IMR-90 (cell line): ENCODE measurements at regions not wholly inside any gene's neighbourhood (a gene's known extent, or its start where the extent isn't known, plus 50 kb on each side); places are given as distances from the start of the nearest gene placed in this dataset.

ENCODE experiments used
- ATAC-seq: fragments of 200-7000 bp; cut with Tn5 transposase; 2 replicates; pipeline ENCODE4 v1.9.1; 2020; ENCODE audit warnings: low read depth, mild to moderate bottlenecking, moderate library complexity
- BruUV-seq: library from RNA; stranded (reverse); fragments of 400-500 nt; replicated peaks from 2 replicates; lab custom pipeline; 2021; lab: Mats Ljungman, UMichigan
- CTCF ChIA-PET: fragments of 300-600 bp; formaldehyde crosslinking; extraction: SDS; loops from one replicate; lab custom pipeline; 2021; ENCODE audit warnings: antibody characterized with exemption; lab: Yijun Ruan, JAX
- POLR2A ChIA-PET: fragments of 300-600 bp; sonication (Branson Sonifier 250); formaldehyde crosslinking; loops from one replicate; lab custom pipeline; 2022; ENCODE audit warnings: antibody characterized with exemption; ENCODE audit not compliant: unreplicated experiment; lab: Charles Lee
- DNase-seq: peaks from one replicate; pipeline ENCODE4 v3.0.0; 2013
- H2AFZ ChIP-seq: replicated peaks from 2 replicates; pipeline ENCODE3; 2013; ENCODE audit warnings: low read length, mild to moderate bottlenecking; ENCODE audit not compliant: poor library complexity
- H2AK5ac ChIP-seq: 2 replicates; pipeline ENCODE4 v1.6.1; 2013; ENCODE audit warnings: low read depth, low read length, inconsistent platforms
- H2AK9ac ChIP-seq: replicated peaks from 2 replicates; pipeline ENCODE3; 2013; ENCODE audit warnings: mild to moderate bottlenecking, low read depth, low read length, moderate library complexity; ENCODE audit not compliant: poor library complexity
- H2BK120ac ChIP-seq: 2 replicates; pipeline ENCODE4 v1.6.1; 2013; ENCODE audit warnings: low read depth, low read length, inconsistent platforms
- H2BK15ac ChIP-seq: 3 replicates; pipeline ENCODE4 v1.6.1; 2013; ENCODE audit warnings: low read depth, low read length, inconsistent platforms
- H2BK20ac ChIP-seq: 2 replicates; pipeline ENCODE4 v1.6.1; 2013; ENCODE audit warnings: low read depth, mild to moderate bottlenecking, inconsistent platforms, low read length, moderate library complexity
- H2BK5ac ChIP-seq: 2 replicates; pipeline ENCODE4 v1.6.1; 2013; ENCODE audit warnings: mild to moderate bottlenecking, low read depth, low read length, inconsistent platforms; ENCODE audit not compliant: poor library complexity, severe bottlenecking
- H3K14ac ChIP-seq: replicated peaks from 2 replicates; pipeline ENCODE4 v1.6.1; 2013; ENCODE audit warnings: low read depth, low read length, inconsistent platforms
- H3K18ac ChIP-seq: 2 replicates; pipeline ENCODE4 v1.6.1; 2013; ENCODE audit warnings: low read depth, low read length, control low read depth
- H3K23ac ChIP-seq: 2 replicates; pipeline ENCODE4 v1.6.1; 2013; ENCODE audit warnings: low read depth, low read length, inconsistent platforms
- H3K27ac ChIP-seq: 2 replicates; pipeline ENCODE4 v1.5.1; 2013; ENCODE audit warnings: mild to moderate bottlenecking, control low read depth, low read length; ENCODE audit not compliant: insufficient read depth
- H3K27me3 ChIP-seq: 2 replicates; pipeline ENCODE4 v1.6.1; 2013; ENCODE audit warnings: low read length; ENCODE audit not compliant: control insufficient read depth, insufficient read depth
- H3K36me3 ChIP-seq: 2 replicates; pipeline ENCODE4 v1.6.1; 2013; ENCODE audit warnings: low read length, mixed read lengths; ENCODE audit not compliant: control insufficient read depth, insufficient read depth
- H3K4ac ChIP-seq: 2 replicates; pipeline ENCODE4 v1.6.1; 2013; ENCODE audit warnings: low read depth, low read length, inconsistent platforms
- H3K4me1 ChIP-seq: 2 replicates; pipeline ENCODE4 v1.6.1; 2013; ENCODE audit warnings: low read length, mixed read lengths; ENCODE audit not compliant: control insufficient read depth, insufficient read depth
- H3K4me2 ChIP-seq: 2 replicates; pipeline ENCODE4 v1.6.1; 2013; ENCODE audit warnings: low read depth, mild to moderate bottlenecking, control low read depth, low read length, moderate library complexity
- H3K4me3 ChIP-seq: 2 replicates; pipeline ENCODE4 v1.5.1; 2013; ENCODE audit warnings: low read depth, mild to moderate bottlenecking, control low read depth, low read length, moderate library complexity; ENCODE audit not compliant: insufficient read depth
- H3K56ac ChIP-seq: 2 replicates; pipeline ENCODE4 v1.6.1; 2013; ENCODE audit warnings: low read length, inconsistent platforms; ENCODE audit not compliant: insufficient read depth; ENCODE audit errors: extremely low read depth
- H3K79me1 ChIP-seq, 2 experiments: 2 replicates each; pipeline ENCODE4 v1.6.1; 2013; ENCODE audit warnings: low read length in 2 of 2, inconsistent platforms in 1 of 2, low read depth in 1 of 2
- H3K9ac ChIP-seq: 2 replicates; pipeline ENCODE4 v1.6.1; 2013; ENCODE audit warnings: low read depth, low read length, control low read depth
- H3K9me1 ChIP-seq: 2 replicates; pipeline ENCODE4 v1.6.1; 2013; ENCODE audit warnings: low read length, inconsistent platforms; ENCODE audit not compliant: insufficient read depth
- H3K9me3 ChIP-seq: 2 replicates; pipeline ENCODE4 v1.6.1; 2013; ENCODE audit warnings: low read length; ENCODE audit not compliant: control insufficient read depth, insufficient read depth
- H4K20me1 ChIP-seq: 2 replicates; pipeline ENCODE4 v1.6.1; 2013; ENCODE audit warnings: low read length, inconsistent platforms; ENCODE audit not compliant: insufficient read depth
- H4K5ac ChIP-seq: 2 replicates; pipeline ENCODE4 v1.6.1; 2013; ENCODE audit warnings: mild to moderate bottlenecking, low read depth, low read length, control low read depth
- H4K8ac ChIP-seq, 2 experiments: 2 replicates each; pipeline ENCODE4 v1.6.1; 2013; ENCODE audit warnings: low read depth in 2 of 2, low read length in 2 of 2, control low read depth in 1 of 2, inconsistent platforms in 1 of 2
- H4K91ac ChIP-seq: 2 replicates; pipeline ENCODE4 v1.6.1; 2013; ENCODE audit warnings: low read depth, low read length, inconsistent platforms; ENCODE audit not compliant: insufficient read depth
- BHLHE40 ChIP-seq: fragments of 150-350 bp; IDR thresholded peaks from 2 replicates; pipeline ENCODE4 v1.6.1; 2016; ENCODE audit warnings: mild to moderate bottlenecking, low read depth, low read length
- CHD1 ChIP-seq: IDR thresholded peaks from 2 replicates; pipeline ENCODE4 v1.6.1; 2012; ENCODE audit warnings: low read depth, low read length, improper control_type of control experiment
- MAZ ChIP-seq: IDR thresholded peaks from 2 replicates; pipeline ENCODE4 v1.6.1; 2012; ENCODE audit warnings: low read depth, mild to moderate bottlenecking, low read length, improper control_type of control experiment, moderate library complexity, borderline replicate concordance
- MXI1 ChIP-seq: IDR thresholded peaks from 2 replicates; pipeline ENCODE4 v1.6.1; 2012; ENCODE audit warnings: low read depth, mild to moderate bottlenecking, low read length, moderate library complexity, borderline replicate concordance
- NFE2L2 ChIP-seq: fragments of 150-350 bp; IDR thresholded peaks from 2 replicates; pipeline ENCODE4 v1.6.1; 2016; ENCODE audit warnings: low read depth, mild to moderate bottlenecking, low read length
- POLR2A ChIP-seq: IDR thresholded peaks from 2 replicates; pipeline ENCODE4 v1.6.1; 2012; ENCODE audit warnings: mild to moderate bottlenecking, low read depth, low read length
- RAD21 ChIP-seq: IDR thresholded peaks from 2 replicates; pipeline ENCODE4 v1.6.1; 2012; ENCODE audit warnings: low read length, improper control_type of control experiment
- RCOR1 ChIP-seq: IDR thresholded peaks from 2 replicates; pipeline ENCODE4 v1.6.1; 2012; ENCODE audit warnings: mild to moderate bottlenecking, low read length, improper control_type of control experiment; ENCODE audit not compliant: insufficient replicate concordance
- RFX5 ChIP-seq: IDR thresholded peaks from 2 replicates; pipeline ENCODE4 v1.8.0; 2012; ENCODE audit warnings: low read depth, mild to moderate bottlenecking, low read length, moderate library complexity
- SMC3 ChIP-seq: fragments of 150-350 bp; IDR thresholded peaks from 2 replicates; pipeline ENCODE4 v1.6.1; 2016; ENCODE audit warnings: low read depth, mild to moderate bottlenecking, antibody characterized with exemption, low read length, moderate library complexity
- USF2 ChIP-seq: fragments of 150-350 bp; IDR thresholded peaks from 2 replicates; pipeline ENCODE4 v1.6.1; 2017; ENCODE audit warnings: mild to moderate bottlenecking, antibody characterized with exemption, low read length, low read depth
- WGBS, 2 experiments: methylation state at CpG; one replicate each; pipeline versions ENCODE4 v1.1.5 to v1.1.7; 2013; ENCODE audit warnings: missing lambda C conversion rate in 2 of 2; ENCODE audit not compliant: insufficient read length in 1 of 2; ENCODE audit errors: extremely low coverage in 2 of 2; 5-methylcytosine and 5-hydroxymethylcytosine counted together
- dilution Hi-C: fragments of 300-500 bp; cut with HindIII; formaldehyde crosslinking; loops from one replicate; pipeline ENCODE4 v1.14.3; 2018; ENCODE audit warnings: low sequenced_read_pairs; ENCODE audit not compliant: unreplicated experiment
- in situ Hi-C: fragments of 300-500 bp; cut with MboI; formaldehyde crosslinking; loops from 3 replicates; pipeline ENCODE4 v1.14.3; 2019; ENCODE audit warnings: low sequenced_read_pairs, inconsistent platforms, mixed read lengths
- intact Hi-C: fragments of 100-400 bp; cut with micrococcal nuclease; formaldehyde crosslinking; loops from 2 replicates; pipeline ENCODE4 v1.10.0; 2022

GRCh38 chr4:14249226-14249625 is 621.7 kb upstream of the BOD1L1 start:
- in situ Hi-C loops (no loop called here), intact Hi-C loops (no loop called here), dilution Hi-C loops (no loop called here)
- Histone ChIP-seq H3K79me1 (no peaks in the 10 kb centered on the region), H2AK9ac (no peak overlapping the region), H3K27me3 (no peaks in the 10 kb centered on the region), H2AK5ac (no peak overlapping the region), H2BK20ac (no peak overlapping the region), H4K5ac (no peak overlapping the region), H4K20me1 (no peaks in the 10 kb centered on the region), H2BK5ac (no peak overlapping the region), H3K4me2 (no peak overlapping the region), H3K23ac (no peak overlapping the region), H3K9me3 (no peaks in the 10 kb centered on the region), H3K4me3 (no peak overlapping the region), H3K9ac (no peak overlapping the region), H3K27ac (no peak overlapping the region), H4K91ac (no peak overlapping the region), H2BK120ac (no peak overlapping the region), H4K8ac (no peak overlapping the region), H3K4ac (no peak overlapping the region), H3K4me1 (no peaks in the 10 kb centered on the region), H3K36me3 (no peaks in the 10 kb centered on the region), H3K14ac (no peak overlapping the region), H2AFZ (no peak overlapping the region), H2BK15ac (no peak overlapping the region), H3K9me1 (no peaks in the 10 kb centered on the region), H3K18ac (no peak overlapping the region), H3K56ac (no peak overlapping the region)
- ChIA-PET POLR2A (no interaction called here), CTCF (interaction anchor here (1.0 kb wide), 1 partner anchor 595 kb away, joined by 3 read pairs; no protein-coding TSS in a partner anchor)
- DNase-seq (no peak), ATAC-seq (no peak)
- no TSS peak for BruUV-seq
- no CpG with 5 or more reads among the region's 1 CpG for WGBS, 2 experiments
- TF ChIP-seq BHLHE40, result no peak
- TF ChIP-seq RCOR1, result no peak
- no peak for TF ChIP-seq SMC3
- no peak for TF ChIP-seq USF2
- no peak for TF ChIP-seq NFE2L2
- no peak for TF ChIP-seq POLR2A
- TF ChIP-seq RAD21, result no peak
- no peak for TF ChIP-seq CHD1
- no peak for TF ChIP-seq RFX5
- TF ChIP-seq MAZ, result no peak
- TF ChIP-seq MXI1, result no peak
